ENCODE measurements at regions not wholly inside any gene's neighbourhood (a gene's known extent, or its start where the extent isn't known, plus 50 kb on each side); places are given as distances from the start of the nearest gene placed in this dataset.

DNA sequence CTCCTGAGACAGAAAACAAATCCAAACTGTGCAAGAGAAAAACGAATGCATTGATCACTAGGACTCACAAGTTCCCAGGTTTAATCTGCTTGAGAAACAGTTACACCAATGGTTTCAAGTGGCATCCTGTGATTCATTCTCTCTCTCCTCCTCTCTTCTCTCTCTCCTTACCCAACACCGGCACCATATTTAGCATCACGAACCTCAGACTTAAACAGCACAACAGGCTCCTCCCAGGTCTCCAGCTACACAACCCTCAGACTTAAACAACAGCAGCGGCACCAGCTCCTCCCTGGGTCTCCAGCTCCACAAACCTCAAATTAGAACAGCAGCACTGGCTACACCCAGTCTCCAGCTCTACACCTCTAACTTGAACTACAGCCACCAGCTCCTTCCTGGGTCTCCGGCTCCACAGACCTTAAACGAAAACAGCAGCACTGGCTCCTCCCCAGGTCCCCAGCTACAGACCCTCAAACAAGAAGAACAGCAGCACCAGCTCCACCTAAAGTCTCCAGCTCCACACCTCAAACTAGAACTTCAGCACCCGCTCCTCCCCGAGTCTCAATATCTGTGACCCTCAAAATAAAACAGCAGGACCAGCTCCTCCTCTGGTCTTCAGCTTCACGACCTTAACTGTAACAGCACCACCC lies 355.9 kb downstream of the PREX1 start:
- DNase-seq (ENCODE audit: low spot score) = no peak
- intact Hi-C loops (cut with DNase I) = no loop called here

DNA sequence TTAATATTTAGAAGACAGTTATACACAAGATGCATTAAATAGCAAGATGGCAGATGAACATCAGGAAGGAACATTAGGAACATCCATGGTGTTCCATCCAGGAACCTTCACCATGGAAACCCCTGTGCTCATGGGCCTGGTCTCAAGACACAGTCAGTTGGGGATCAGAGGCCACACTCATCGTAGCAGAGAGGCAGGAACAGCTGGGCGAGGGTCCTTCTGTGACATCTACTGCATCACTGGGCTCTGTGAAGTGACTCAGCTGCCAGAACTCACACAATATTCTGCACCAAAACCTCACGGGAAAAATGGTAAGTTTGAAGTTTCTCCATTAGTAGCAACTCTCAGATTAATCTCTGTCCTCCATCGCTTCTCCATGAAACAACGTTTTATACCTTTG lies 356.6 kb downstream of the PREX1 start:
- intact Hi-C loops (cut with DNase I) = no loop called here
- DNase-seq (ENCODE audit: low spot score) = no peak

DNA sequence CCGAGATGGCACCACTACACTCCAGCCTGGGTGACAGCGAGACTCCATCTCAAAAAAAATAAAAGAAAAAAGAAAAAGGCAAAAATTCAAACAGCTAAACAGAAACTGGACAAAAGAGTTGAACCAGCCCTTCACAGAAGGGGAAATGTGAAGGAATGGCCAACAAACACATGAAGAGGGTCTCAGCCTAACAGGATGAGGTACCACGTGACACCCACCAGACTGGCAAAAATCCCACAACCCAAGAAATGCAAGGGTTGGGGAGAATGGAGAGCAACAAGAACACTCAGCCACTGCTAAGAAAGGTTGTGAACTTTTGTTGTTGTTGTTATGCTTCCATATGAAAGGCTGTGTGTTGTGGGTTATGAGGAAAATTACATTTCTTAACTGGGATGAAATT lies 357.7 kb downstream of the PREX1 start:
- peak; percentile 1 for DNase-seq (ENCODE audit: low spot score)

DNA sequence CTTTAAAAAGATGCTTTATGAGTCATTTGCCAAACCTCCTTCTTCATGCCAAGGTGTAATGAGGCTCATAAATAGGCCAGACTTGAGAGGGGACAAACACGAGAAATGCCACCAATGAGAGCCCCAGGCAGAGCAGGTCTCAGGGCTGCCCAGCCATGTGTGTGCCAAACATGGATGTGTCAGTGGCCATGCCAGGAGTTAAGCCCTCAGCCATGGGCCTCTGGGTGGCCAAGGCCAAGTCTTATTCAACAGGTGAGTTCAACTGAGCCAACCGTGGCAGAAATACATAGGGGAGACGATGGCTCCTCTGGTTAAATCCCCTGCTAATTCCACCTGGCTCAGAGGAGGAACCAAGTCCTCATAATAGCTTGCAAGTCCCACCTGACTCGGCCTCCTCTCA lies 358.8 kb downstream of the PREX1 start:
- intact Hi-C loops (cut with DNase I) = no loop called here
- DNase-seq (ENCODE audit: low spot score) = peak; percentile 41

More for the DNA sequence above, 357.7 kb downstream of the PREX1 start:
- intact Hi-C loops (cut with DNase I) = no loop called here

DNA sequence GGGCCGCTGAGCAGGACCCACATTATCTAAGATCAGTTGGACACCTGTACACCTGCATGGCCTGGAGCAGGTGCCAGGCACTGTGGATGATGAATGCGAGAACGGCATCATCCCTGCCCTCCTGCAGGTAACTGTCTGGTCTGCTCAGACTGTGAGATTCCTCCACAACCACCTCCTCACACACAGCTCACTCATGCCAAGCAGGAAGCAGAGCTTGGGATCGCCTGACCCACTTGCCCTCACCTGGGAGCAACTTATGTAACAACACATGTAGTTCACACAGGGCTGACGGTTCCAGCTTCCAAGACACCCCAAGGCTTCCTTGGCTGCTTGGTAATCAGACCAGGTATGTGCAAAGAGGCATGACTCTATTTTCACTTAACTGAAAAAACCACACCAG lies 359.2 kb downstream of the PREX1 start:
- DNase-seq (ENCODE audit: low spot score) = no peak
- intact Hi-C loops (cut with DNase I) = no loop called here

DNA sequence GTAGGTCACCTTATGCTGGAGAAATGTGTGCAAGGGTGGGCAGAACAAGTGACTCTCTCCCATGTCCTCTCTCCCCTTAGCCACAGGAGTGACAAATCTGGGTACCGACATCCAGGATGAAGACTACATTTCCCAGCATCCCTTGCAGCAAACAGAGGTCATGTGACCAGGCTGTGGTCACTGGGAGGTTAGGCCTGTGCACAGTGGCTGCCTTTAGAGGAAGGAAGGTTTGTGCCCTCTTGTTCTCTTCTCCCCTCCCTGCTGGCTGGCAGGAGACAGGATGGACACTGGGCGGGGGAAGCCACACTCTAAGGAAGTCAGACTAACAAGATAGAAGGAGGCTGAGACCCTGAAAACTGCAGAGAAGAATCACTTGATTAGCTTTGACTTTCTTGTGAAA lies 360.2 kb downstream of the PREX1 start:
- intact Hi-C loops (cut with DNase I) = no loop called here
- peak; percentile 27 for DNase-seq (ENCODE audit: low spot score)

DNA sequence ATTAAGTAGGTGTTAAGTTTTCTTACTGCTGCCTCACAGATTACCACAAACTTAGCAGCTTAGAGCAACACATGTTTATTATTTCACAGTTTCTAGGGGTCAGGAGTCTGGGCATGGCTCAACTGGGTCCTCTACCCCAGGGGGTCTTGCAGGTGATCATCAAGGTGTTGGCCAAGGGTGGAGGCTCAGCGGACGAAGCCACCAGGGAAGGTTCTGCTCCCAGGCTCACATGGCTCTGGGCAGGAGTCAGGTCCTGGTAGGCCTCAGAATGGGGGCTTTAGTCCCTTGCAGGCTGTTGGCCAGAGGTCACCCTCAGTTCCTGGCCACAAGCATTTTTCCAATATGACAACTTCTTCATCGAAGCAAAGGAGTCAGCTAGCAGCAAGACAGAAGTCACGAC lies 362.5 kb downstream of the PREX1 start:
- intact Hi-C loops (cut with DNase I) = no loop called here
- peak; percentile 17 for DNase-seq (ENCODE audit: low spot score)

DNA sequence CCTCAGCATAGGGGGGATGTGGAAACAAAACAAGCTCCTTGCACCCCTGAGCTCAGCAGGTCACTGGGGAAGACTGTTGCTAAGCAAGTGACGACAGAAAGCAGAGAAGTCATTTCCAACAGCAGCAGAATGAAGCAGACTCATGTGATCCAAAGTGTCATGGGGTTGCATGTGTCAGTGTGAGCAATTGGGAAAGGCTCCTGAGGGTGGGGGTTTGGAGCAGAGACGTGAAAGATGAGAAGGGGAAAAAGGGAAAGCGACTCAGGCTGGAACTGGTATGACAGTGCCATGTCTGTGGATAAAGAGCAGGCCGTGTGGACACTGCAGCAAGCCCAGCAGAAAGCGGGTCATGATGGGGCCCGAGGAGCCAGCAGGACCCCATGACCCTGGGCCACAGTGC lies 363.9 kb downstream of the PREX1 start:
- peak; percentile 56 for DNase-seq (ENCODE audit: low spot score)
- intact Hi-C loops (cut with DNase I) = no loop called here

DNA sequence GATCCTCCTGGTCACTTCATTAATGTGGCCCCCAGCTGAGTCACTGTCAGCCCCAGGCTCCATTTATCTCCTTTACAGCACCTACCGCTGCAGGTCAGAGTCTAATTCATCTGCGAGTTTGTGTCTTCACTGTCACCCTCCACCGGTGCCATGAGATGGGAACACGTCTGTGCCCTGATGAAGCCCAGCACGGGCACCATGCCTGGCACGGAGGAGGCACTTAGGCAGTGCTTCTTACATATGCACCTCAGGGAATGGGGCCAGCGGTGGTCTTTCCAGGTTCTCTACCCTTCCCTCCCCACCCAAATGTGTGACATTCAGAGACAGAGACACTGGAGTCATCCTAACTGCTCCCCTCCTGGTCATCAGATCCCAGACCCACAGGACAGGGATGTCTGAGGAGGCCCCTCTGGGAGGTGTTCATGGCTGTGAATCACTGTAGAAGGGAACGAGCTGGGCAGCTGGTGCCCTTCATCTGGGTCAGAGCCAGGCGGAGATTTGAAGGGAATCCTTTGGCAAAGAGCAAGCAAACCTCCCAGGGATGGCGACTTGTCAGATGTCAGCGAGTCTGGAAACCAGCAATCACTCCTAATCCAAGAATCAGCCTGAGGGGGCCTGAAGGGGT lies 364.6 kb downstream of the PREX1 start:
- peak; percentile 70 for DNase-seq (ENCODE audit: low spot score)

DNA sequence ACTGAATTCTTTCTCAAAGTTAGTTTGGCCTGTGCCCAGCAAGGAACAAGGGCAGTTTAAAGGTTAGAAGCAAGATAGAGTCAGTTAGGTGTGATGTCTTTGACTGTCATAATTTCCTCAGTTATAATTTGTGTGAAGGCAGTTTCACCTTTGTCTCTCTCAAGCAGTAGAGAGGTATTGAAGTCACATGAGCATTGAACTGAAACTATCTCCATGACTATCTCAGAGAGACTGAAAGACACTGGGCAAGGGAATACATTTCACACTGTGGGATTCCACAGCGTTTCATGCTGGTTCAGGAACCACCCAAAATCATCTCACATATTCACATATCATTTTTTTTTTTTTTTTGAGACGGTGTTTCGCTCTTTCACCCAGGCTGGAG lies 366.1 kb downstream of the PREX1 start:
- intact Hi-C loops (cut with DNase I) = no loop called here
- DNase-seq (ENCODE audit: low spot score) = no peak

More for the DNA sequence above, 364.6 kb downstream of the PREX1 start:
- intact Hi-C loops (cut with DNase I) = no loop called here

DNA sequence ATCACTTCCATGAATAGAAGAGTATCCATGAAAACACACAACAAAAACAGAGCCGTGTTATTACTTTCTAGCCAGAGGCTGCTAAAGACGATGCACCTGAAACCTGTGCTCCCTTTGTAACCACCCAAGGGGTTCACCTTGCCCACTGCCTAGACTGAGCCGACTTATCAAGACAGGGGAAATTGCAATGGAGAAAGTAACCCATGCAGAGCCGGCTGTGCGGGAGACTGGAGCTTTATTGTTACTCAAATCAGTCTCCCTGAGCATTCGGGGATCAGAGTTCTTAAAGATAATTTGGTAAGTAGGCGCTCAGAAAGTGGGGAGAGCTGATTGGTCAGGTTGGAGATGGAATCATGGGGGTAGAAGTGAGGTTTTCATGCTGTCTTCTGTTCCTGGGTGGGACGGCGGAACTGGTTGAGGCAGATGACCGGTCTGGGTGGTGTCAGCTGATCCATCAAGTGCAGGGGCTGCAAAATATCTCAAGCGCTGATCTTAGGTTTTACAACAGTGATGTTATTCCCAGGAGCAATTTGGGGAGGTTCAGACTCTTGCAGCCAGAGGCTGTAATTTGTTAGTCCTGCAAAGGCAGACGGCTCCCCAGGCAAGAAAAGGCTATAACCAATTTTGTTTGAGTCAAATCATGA lies 366.6 kb downstream of the PREX1 start:
- no peak for DNase-seq (ENCODE audit: low spot score)
- intact Hi-C loops (cut with DNase I) = no loop called here

DNA sequence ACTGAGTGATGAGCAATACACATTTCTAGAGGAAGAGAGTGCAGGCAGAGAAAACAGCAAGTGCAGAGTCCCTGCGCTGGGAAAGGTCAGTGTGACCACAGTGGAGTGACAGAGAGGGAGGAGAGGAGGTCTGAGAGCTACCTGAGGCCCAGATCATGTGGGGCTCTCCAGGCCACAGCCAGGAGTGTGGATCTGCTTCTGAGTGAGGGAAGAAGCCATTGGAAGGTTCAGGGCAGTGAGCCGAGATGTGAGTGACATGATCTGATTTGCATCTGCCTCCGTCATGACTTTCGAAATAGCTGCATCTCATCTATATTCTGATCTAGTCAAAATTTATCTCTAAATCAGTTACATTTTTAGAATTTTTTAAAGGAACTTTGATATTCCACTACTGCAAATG lies 367.1 kb downstream of the PREX1 start:
- intact Hi-C loops (cut with DNase I) = no loop called here
- no peak for DNase-seq (ENCODE audit: low spot score)

DNA sequence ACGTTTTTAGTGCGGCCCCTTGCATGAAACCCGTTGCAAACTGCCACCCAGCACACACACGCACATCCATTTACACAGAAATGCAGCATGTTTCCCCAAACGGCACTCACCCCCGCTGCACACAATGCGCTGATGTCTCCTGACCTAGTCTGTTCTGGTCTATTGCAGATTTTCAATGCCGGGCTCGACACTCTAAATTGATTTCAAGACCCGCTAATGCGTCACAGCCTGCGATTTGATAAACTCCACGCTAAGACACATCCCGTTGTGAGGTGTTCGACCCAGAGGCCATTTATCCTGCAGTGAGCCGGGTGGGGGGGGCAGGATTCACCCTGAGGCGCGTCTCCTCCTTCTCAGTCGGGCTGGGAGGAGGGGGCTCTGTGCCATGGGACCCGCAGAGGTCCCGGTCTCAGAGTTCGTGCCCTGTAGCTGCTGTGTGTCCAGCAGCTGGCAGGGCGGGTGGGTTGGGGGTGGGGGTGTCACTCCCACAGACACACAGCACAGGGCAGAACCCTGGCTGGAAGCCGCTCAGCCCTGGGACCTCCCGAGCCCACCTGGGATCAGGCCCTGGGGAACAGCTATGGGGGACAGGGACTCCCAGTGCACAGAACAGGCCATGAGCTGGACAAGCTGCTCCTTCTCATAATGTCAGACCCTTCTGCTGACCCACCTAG lies 367.9 kb downstream of the PREX1 start:
- intact Hi-C loops (cut with DNase I) = no loop called here
- DNase-seq (ENCODE audit: low spot score) = no peak

DNA sequence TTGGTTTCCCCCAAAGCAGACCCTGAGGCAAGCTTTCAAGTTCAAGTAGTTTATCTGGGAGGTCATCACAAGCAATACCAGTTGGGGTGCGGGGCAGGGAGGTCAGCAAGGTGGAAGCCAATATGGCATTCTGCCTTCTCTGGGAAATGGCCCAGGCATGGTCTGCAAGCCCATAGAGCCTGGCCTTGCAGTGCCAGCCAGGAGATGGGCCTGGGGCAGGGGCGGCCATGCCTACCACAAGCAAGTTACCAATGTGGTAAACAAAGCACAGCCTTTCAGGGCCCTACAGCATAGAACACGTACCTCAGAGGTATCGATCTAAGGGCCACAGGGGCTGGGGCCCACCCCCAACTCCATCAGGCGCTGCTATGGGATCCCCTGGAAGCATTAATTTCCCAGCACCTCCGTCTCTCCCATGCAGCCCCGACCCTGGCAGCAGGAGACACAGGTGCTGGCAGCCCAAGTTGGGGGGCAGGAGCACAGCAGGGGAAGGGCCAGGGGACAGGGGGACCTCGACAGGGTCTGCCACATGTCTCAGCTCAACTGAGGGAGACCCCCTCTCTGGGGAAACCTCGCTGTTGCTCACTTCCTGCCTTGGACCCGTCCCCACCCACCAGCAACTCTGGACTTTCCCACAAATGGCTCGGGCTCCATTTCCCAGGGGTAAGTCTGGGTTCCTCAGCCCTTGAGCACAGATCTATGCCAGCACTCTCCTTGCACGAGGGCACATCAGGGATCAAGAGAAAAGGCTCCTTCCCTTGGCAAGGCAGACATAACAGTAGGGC lies 369.0 kb downstream of the PREX1 start:
- intact Hi-C loops (cut with DNase I) = no loop called here
- no peak for DNase-seq (ENCODE audit: low spot score)

DNA sequence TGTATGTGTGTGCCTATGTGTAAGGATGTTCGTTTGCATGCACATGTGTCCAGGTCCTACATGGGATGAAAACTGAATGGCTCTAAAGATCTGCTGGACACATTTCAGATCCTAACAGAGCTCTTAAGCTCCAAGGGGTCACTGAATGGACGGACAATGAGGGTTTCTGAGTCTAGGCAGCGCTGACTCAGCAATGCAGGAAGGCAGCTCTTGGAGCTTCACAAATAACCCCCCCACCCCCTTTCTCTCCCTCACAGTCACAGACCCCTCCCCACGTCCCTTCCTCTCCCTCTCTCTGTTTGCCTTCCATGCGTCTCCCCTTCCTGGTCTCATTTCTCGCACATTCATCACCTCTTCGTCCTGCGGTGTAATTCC lies 369.8 kb downstream of the PREX1 start:
- DNase-seq (ENCODE audit: low spot score) = no peak
- intact Hi-C loops (cut with DNase I) = no loop called here

DNA sequence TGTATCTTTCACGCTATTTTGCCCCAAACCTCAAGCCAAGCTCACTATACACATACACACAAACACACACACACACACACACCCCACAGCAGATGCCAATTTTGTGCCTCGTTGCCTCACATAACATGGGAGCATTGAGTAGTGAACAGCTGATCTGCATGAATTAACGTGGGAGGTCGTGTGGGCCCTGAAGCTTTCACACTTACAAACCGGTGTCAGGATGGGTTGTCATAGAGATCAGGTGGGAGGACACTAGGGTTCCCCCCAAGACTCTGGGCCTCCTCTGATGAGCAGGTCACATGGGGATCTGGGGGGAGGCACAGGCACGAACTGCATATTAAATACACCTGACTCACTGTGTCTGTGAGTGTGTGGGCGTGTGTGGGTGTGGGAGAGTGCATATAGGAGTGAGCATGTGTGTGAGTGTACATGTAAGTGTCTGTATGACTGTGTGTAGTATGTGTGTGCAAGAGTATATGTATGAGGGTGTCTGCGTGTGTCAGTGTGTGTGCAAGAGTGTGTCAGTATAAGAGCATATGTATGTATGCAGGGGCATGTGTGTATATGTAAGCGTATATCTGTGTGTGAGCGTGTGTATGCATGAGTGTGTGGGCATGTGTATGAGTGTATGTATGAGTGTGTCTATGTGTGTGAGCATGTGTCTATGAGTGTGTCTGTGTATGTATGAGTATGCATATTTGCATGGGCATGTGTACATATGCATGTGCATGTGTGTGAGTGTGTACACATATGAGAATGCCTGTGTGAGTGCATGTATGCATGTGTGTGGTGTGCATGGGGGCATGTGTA lies 370.4 kb downstream of the PREX1 start:
- DNase-seq (ENCODE audit: low spot score) = no peak
- intact Hi-C loops (cut with DNase I) = no loop called here

DNA sequence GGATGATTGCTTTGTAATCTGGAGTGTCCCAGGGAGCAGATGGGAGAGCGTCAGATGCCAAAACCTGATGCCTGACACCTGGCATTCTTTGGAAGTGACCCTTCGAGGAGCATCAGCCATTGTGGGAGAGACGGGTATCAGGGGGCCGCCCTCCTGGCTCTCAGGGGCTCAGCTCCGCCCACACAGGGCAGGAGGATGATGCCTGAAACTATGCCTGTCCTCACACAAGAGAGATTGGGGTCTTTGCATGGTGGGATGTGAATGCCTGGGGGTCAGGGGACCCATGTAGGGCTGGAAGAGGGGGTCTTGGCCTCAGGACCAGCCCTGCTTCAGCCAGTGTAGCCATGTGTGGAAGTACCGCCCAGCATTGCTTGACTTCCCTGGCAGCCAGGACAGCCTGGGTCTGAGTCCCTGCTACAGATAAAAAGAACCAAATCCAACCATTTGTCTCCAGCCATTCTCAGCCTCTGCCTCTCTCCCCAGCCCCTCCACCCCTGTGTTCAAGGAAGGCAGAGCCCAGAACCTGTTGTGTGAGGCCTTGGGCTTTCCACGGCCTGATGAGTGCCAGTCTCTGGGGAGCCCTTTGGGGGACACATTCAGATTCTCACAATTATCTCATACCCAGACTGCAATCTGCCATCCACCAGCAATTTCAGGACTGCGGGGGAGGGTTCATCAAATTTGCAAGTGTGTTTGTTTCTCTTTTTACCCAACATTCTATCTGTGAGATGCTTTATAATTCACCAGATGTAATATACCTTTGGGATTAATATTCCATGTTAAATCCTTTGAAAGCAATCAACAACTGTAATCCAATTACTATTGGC lies 371.2 kb downstream of the PREX1 start:
- intact Hi-C loops (cut with DNase I) = no loop called here
- no peak for DNase-seq (ENCODE audit: low spot score)

DNA sequence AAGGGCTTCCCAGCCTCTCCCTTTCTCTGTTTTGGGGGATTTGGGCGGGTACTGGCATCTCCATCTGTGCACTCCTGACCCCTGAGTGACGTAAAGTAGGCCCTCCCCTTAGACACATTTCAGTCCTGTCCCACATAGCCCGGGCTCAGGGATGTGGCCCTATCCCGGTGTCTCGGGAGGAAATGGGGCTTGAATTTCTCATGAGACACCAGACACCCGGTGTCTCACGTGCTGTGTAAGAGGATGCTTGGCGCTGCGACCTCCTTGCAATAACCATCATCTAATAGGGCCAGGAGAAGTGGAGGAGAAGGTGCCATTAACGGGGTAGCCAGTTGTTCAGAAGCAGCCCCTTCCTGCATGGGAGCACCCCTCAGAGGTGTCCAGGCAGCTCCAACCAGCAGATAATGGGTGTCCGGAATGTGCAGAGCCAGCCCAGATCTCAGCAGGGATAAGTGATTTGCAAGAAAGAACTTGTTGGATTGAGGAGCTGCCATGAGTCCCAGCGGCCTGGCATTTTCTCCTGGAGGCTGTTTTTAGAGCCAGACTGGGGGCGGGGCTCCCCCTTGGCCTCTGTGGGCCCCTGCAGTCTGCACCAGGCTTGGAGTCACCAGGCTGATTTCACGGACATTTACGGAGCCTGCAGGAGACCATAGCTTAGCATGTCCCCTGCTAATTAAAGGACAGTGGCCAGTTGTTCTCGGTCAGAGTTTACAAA lies 372.0 kb downstream of the PREX1 start:
- intact Hi-C loops (cut with DNase I) = no loop called here
- DNase-seq (ENCODE audit: low spot score) = no peak

Data from cardiac septum (tissue), 1 donor.